WTC11 (cell line): ENCODE measurements at regions not wholly inside any gene's neighbourhood (a gene's known extent, or its start where the extent isn't known, plus 50 kb on each side); places are given as distances from the start of the nearest gene placed in this dataset.

Source experiments
- CTCF ChIP-seq: fragments of 200-600 bp; IDR thresholded peaks from 2 replicates; pipeline ENCODE4 v1.8.0; 2022; ENCODE audit warnings: antibody characterized with exemption
- FOXP1 ChIP-seq: sonication (generic); formaldehyde crosslinking; IDR thresholded peaks from 2 replicates; pipeline ENCODE4 v1.8.0; 2022; ENCODE audit warnings: missing genetic modification reagents, mild to moderate bottlenecking, moderate library complexity, borderline replicate concordance
- GRHL2 ChIP-seq: fragments of 250-450 bp; sonication (Bioruptor Pico); IDR thresholded peaks from 2 replicates; pipeline ENCODE4 v1.8.0; 2022; ENCODE audit warnings: mild to moderate bottlenecking, moderate library complexity; ENCODE audit not compliant: insufficient replicate concordance, severe bottlenecking
- MAX ChIP-seq: sonication (generic); formaldehyde crosslinking; IDR thresholded peaks from 2 replicates; pipeline ENCODE4 v1.8.0; 2022; ENCODE audit warnings: mild to moderate bottlenecking, missing genetic modification reagents
- NFYB ChIP-seq: sonication (generic); formaldehyde crosslinking; conservative IDR thresholded peaks from 2 replicates; pipeline ENCODE4 v1.8.0; 2022; ENCODE audit warnings: low read depth, missing genetic modification reagents
- NR3C1 ChIP-seq: sonication (generic); formaldehyde crosslinking; conservative IDR thresholded peaks from 2 replicates; pipeline ENCODE4 v1.8.1; 2023; ENCODE audit warnings: low read depth, mild to moderate bottlenecking, missing genetic modification reagents
- TEAD4 ChIP-seq: sonication (generic); formaldehyde crosslinking; IDR thresholded peaks from 2 replicates; pipeline ENCODE4 v1.8.0; 2022; ENCODE audit warnings: mild to moderate bottlenecking, missing genetic modification reagents
- ZNF219 ChIP-seq: sonication (generic); formaldehyde crosslinking; IDR thresholded peaks from 2 replicates; pipeline ENCODE4 v1.8.0; 2023; ENCODE audit warnings: missing genetic modification reagents, mild to moderate bottlenecking, borderline replicate concordance
- ZNF317 ChIP-seq: sonication (generic); formaldehyde crosslinking; IDR thresholded peaks from 2 replicates; pipeline ENCODE4 v1.8.1; 2023; ENCODE audit warnings: low read depth, mild to moderate bottlenecking, moderate library complexity, missing genetic modification reagents, borderline replicate concordance

- TF ChIP-seq ZNF317 (CRISPR knock-in tag) (no peak), NFYB (CRISPR knock-in tag) (no peak), CTCF (no peak), ZNF219 (CRISPR knock-in tag) (no peak), TEAD4 (CRISPR knock-in tag) (no peak), GRHL2 (CRISPR knock-in tag) (no peak), FOXP1 (CRISPR knock-in tag) (no peak), MAX (no peak), NR3C1 (CRISPR knock-in tag) (no peak)
Measured at GRCh38 chr3:152662157-152662556, 172.8 kb upstream of the P2RY1 start.
